ENCODE measurements at regions not wholly inside any gene's neighbourhood (a gene's known extent, or its start where the extent isn't known, plus 50 kb on each side); places are given as distances from the start of the nearest gene placed in this dataset.

DNA sequence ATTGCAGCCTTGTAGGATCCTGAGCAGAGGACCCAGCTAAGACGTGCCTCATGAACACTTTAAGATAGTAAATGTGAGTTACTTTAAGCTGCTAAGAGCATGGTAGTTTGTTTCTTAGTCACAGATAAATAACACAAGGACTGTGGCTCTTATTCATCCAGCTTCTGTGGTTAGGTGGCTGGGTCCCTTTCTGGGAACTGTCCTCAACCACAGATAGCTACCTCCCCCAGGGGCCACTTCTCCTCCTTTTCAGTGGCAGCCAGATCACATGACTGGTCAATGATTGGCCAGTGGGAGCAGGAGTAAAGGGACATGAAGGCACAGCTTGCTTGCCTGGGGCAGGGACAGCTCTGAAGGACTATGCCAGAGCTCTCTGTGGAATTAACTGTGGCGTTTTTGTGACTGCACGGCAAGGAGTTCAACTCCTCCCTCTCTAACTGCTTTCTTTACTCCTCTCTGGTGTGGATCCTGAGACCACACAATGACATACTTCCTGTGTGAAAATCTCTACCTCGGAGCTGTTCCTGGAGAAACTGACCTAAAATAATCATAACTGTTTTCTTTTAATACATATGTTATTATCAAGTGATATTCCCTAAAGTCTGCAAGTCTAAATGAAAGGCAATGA lies 76.5 kb downstream of the NRN1 start:
- no peak overlapping the region for H3K27ac ChIP-seq
- no peaks in the 10 kb centered on the region for H3K27me3 ChIP-seq
- H3K9me3 ChIP-seq, result no peaks in the 10 kb centered on the region
- no peaks in the 10 kb centered on the region for H3K4me1 ChIP-seq
- H3K4me3 ChIP-seq, result no peak overlapping the region
- TF ChIP-seq, protein P1, sequence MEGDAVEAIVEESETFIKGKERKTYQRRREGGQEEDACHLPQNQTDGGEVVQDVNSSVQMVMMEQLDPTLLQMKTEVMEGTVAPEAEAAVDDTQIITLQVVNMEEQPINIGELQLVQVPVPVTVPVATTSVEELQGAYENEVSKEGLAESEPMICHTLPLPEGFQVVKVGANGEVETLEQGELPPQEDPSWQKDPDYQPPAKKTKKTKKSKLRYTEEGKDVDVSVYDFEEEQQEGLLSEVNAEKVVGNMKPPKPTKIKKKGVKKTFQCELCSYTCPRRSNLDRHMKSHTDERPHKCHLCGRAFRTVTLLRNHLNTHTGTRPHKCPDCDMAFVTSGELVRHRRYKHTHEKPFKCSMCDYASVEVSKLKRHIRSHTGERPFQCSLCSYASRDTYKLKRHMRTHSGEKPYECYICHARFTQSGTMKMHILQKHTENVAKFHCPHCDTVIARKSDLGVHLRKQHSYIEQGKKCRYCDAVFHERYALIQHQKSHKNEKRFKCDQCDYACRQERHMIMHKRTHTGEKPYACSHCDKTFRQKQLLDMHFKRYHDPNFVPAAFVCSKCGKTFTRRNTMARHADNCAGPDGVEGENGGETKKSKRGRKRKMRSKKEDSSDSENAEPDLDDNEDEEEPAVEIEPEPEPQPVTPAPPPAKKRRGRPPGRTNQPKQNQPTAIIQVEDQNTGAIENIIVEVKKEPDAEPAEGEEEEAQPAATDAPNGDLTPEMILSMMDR (IDR thresholded peaks at IDR 0.05), result no peak
- no peaks in the 10 kb centered on the region for H3K36me3 ChIP-seq
- intact Hi-C loops (cut with DNase I), result no loop called here
- DNase-seq (ENCODE audit: low spot score in 2 of 2), result no peak

GRCh38 chr6:5923840-5924239 lies 82.9 kb downstream of the NRN1 start:
- no peak for DNase-seq (ENCODE audit: low spot score in 2 of 2)
- Histone ChIP-seq H3K4me1 (no peaks in the 10 kb centered on the region), H3K4me3 (no peak overlapping the region), H3K9me3 (no peaks in the 10 kb centered on the region), H3K27me3 (no peaks in the 10 kb centered on the region), H3K27ac (no peak overlapping the region), H3K36me3 (no peaks in the 10 kb centered on the region)
- intact Hi-C loops (cut with DNase I), result no loop called here
- TF ChIP-seq, protein P1 (IDR thresholded peaks at IDR 0.05), result no peak

GRCh38 chr6:5922230-5922629 lies 84.5 kb downstream of the NRN1 start:
- intact Hi-C loops (cut with DNase I), result no loop called here
- no peaks in the 10 kb centered on the region for H3K4me1 ChIP-seq
- no peak overlapping the region for H3K27ac ChIP-seq
- no peak overlapping the region for H3K4me3 ChIP-seq
- TF ChIP-seq, protein P1 (IDR thresholded peaks at IDR 0.05), result no peak
- no peak for DNase-seq (ENCODE audit: low spot score in 2 of 2)
- H3K9me3 ChIP-seq, result no peaks in the 10 kb centered on the region
- no peaks in the 10 kb centered on the region for H3K27me3 ChIP-seq
- H3K36me3 ChIP-seq, result no peaks in the 10 kb centered on the region

- TF ChIP-seq, protein P1 (IDR thresholded peaks at IDR 0.05), result no peak
- H3K27ac ChIP-seq, result no peak overlapping the region
- DNase-seq (ENCODE audit: low spot score in 2 of 2), result no peak
Observed at GRCh38 chr6:5909721-5910120, 97.0 kb downstream of the NRN1 start.

DNA sequence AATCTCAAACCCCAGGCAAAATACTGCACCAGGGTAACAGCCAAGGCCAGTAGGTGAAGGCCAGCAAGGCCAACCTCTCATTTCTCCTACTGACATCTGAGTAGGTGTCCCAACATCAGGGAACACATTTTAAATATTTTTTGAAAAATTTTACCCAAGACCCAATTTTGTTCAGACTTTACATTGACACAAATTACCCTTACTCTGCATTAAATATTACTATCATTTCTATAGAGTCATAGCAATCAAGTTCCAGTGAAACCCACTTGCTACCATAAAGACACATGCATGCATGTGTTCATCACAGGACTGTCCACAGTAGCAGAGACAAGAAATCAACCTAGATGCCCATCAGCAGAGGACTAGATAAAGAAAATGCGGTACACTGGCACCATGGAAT lies 99.9 kb downstream of the NRN1 start:
- no peak for DNase-seq (ENCODE audit: low spot score in 2 of 2)
- H3K36me3 ChIP-seq, result no peaks in the 10 kb centered on the region
- intact Hi-C loops (cut with DNase I), result loop anchor here (5.0 kb wide), 2 partner anchors 95 to 235 kb away; no protein-coding TSS in a partner anchor
- H3K4me3 ChIP-seq, result no peak overlapping the region
- TF ChIP-seq, protein P1 (IDR thresholded peaks at IDR 0.05), result no peak
- H3K9me3 ChIP-seq, result no peaks in the 10 kb centered on the region
- H3K4me1 ChIP-seq, result peaks cover 0 to 12% of the 10 kb centered on the region in 2 donors
- H3K27ac ChIP-seq, result no peak overlapping the region
- H3K27me3 ChIP-seq, result no peaks in the 10 kb centered on the region

More at GRCh38 chr6:5909721-5910120, 97.0 kb downstream of the NRN1 start:
- Histone ChIP-seq H3K27me3 (no peaks in the 10 kb centered on the region), H3K9me3 (no peaks in the 10 kb centered on the region), H3K4me3 (no peak overlapping the region), H3K36me3 (no peaks in the 10 kb centered on the region), H3K4me1 (peaks cover 0 to 10% of the 10 kb centered on the region in 2 donors)
- intact Hi-C loops (cut with DNase I), result loop anchor here (5.0 kb wide), 2 partner anchors 93 to 237 kb away; no protein-coding TSS in a partner anchor

DNA sequence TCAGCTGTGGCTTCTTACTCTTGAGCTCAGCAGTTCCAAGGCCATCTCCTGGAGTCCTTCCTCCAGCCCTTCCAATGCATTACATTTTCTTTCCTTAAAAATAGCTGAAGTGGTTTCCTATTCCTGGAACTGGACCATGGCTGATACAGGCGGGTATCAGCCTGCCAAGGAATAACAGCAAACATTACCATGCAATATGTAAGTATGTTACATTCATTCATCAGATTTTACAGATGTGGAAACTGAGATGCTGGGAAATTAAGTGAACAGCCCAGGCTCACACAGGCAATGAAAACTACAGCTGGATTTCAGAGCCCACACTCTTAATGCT lies 100.4 kb downstream of the NRN1 start:
- no peaks in the 10 kb centered on the region for H3K27me3 ChIP-seq
- no peak overlapping the region for H3K27ac ChIP-seq
- intact Hi-C loops (cut with DNase I), result loop anchor here (5.0 kb wide), 2 partner anchors 96 to 234 kb away; no protein-coding TSS in a partner anchor
- no peak for DNase-seq (ENCODE audit: low spot score in 2 of 2)
- TF ChIP-seq, protein P1 (IDR thresholded peaks at IDR 0.05), result no peak
- H3K4me1 ChIP-seq, result peaks cover 0 to 12% of the 10 kb centered on the region in 2 donors
- H3K36me3 ChIP-seq, result no peaks in the 10 kb centered on the region
- no peaks in the 10 kb centered on the region for H3K9me3 ChIP-seq
- no peak overlapping the region for H3K4me3 ChIP-seq

Data from ascending aorta (tissue), 2 donors.